DMS 273 (cell line): ENCODE measurements at regions not wholly inside any gene's neighbourhood (a gene's known extent, or its start where the extent isn't known, plus 50 kb on each side); places are given as distances from the start of the nearest gene placed in this dataset.
"Not testable (repeated sequence)": the region's sequence is repeated elsewhere in the genome, so short reads cannot be mapped to it uniquely, and the experiment has no call there.

Experiments
- DNase-seq: peaks from one replicate; lab custom pipeline; 2025; ENCODE audit not compliant: unreplicated experiment; lab: John Stamatoyannopoulos, UW

DNA sequence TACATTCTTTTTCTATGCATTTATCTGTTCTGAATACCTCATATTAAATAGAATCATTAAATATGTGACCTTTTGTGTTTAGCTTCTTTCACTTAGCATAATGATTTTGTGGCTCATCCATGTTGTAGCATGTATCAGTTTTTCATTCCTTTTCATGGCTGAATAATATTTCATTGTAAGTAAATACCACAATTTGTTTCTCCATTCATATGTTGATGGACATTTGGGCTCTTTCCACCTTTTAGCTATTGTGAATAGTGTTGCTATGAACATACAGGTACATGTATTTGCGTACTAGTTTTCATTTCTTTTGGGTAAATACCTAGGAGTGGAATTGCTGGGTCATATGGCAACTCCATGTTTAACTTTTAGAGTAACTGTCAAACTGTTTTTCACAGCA lies 85.1 kb downstream of the GNL3L start:
- no peak for DNase-seq

DNA sequence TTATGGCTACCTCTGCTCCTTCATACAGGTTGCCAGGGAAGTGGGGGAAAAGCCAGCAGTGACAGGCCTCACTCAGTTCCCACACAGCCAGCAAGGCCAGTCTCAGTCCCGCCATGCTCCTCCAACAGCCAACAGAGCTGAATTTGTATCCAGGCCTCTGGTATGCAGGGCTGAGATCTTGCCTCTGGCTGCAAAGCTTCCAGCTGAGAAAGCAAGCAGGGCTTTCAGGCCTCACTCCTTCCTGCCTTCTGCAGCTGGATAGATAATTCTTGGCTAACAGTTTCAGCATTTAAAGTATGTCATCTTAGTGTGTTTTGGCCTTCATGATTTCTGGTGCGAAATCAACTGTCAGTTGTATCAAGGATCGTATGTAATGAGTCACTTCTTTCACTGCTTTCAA lies 103.6 kb downstream of the GNL3L start:
- DNase-seq: no peak

DNA sequence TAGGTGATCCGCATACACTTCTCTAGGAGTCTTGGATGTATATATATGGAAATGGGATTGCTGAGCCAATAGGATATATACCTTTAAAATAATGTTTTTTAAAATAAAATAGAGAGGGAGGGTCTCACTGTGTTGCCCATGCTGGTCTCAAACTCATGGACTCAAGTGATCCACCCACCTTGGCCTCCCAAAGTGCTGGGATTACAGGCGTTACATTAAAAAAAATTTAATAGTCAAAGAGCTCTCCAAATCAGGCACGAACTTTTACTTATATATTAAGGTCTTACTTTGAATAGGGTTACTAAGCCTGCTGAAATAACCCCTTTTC lies 109.0 kb downstream of the GNL3L start:
- DNase-seq: peak; percentile 23

DNA sequence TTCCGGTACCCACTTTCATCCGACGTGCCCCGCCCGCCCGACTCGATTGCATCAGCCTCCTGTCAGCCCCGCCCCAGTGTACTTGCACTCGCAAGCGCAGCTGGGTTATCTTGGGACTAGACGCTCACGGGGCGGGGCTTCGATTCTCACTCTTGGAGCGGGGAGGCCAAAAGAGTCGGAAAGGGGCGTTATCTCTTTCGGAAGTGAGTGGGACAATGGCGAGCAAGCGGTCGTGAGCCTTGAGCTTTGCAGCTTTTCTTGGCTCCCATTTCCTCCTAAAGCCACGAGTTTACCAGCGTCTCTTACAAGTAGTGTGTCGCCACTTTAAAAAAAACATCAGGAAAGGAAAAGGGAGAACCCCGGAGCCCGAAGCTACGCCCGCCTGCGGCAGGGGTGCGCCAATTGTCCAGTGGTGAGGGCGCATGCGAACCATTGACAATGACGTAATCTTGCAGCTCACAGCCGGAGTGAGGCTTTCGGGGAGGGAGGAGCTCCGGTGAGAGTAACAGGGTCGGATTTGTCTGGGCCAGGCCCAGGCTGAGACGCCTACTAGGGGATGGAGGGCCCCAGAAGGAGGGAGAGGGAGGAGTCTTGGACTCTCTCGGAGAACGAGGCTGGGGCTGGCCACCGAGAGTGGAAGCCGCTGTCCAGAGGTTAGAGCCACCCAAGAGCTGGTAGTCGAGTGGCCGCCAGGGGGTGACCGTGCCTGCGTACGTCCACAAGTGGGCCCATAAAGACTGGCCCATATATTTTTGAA lies 109.5 kb downstream of the GNL3L start:
- peak; percentile 98 for DNase-seq

DNA sequence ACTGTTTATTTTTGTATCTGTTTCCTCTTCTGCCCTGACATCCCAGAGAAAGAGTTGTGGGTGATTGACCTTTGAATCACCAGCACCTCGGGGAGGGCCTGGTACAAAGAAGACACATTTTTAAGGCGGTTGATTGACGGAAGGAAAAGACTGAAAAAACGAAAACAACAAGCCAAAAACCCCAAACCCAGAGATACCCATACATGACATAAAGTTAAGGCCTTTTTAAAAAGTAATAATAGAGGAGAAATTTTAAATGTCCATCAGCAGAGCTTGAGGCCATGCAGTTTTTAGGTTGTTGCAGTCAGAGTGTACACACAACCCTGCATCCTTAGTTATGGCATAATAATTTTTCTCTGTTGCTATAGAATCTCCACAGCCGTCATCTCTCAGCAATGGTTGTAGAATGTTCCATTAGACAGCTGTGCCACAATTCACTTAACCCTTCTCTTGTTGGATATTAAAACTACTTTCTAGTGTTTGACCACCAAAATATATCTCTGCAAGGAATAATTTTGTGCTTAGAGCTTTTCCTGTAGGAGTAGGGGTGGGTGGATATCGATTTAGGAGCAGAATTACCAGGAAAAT lies 110.2 kb downstream of the GNL3L start:
- no peak for DNase-seq

DNA sequence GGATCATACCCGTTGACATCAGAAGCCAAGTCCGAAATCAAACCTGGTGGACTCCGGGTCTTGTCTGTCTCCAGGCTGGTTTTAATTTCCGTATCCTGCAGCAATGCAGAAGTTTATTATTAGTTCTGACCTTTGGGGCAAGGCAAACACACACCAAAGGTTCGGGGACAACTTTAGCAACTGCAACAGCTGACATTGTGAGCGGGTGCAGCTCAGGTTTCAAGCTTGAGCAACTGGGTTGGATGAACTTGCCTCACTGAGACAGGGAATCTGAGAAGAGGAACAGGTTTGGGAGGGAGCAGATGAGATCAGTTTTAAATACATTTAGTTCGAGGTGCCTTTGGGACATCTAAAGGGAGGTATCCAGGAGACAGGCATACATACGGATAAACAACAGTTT lies 110.7 kb downstream of the GNL3L start:
- DNase-seq: peak; percentile 71

DNA sequence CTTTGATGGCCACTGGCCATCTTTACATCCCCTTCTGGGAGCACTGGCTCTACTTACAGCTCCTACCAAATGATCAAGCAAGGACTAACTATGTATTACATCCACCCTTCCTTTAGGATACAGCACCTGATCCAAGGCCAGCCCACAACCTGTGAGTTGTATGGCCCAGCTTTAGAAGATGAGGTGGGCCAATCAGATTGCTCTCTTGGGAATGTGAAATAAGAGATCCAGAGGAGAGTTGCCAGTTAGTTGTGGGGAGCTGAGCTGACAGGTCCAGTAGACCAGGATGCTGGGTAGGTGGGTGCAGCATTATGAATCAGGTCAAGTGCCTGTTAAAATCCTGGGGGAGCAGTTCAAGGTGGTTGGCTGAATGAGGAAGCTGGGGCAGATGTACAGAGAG lies 111.5 kb downstream of the GNL3L start:
- DNase-seq: no peak

DNA sequence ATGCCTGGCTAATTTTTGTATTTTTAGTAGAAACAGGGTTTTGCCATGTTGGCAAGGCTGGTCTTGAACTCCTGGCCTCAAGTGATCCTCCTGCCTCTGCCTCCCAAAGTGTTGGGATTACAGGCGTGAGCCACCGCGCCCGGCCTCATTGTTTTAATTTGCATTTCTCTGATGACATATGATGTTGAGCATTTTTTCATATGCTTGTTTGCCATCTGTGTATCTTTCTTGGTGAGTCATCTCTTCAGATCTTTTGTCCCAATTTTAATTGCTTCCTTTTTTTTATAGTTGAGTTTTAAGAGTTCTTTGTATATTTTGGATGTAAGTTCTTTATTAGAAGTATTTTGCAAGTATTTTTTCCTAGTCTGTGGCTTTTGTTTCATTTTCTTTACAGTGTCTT lies 117.6 kb downstream of the GNL3L start:
- DNase-seq: not testable (repeated sequence)

DNA sequence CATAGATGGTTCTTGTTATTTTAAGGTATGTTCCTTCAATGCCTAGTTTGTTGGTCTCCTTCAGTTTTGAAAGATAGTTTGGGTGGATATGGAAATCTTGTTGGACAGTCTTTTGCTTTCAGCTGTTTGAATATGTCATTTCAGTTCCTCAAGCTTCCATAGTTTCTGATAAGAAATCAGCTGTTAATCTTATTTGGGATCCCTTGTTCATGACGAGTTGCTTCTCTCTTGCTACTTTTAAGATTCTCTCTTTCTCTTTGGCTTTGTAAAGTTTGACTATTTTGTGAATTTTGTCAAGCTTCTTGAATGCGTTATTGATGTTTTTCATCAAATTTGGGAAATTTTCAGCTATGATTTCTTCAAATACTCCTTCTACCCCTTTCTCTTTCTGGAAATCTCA lies 129.5 kb downstream of the GNL3L start:
- DNase-seq: no peak

DNA sequence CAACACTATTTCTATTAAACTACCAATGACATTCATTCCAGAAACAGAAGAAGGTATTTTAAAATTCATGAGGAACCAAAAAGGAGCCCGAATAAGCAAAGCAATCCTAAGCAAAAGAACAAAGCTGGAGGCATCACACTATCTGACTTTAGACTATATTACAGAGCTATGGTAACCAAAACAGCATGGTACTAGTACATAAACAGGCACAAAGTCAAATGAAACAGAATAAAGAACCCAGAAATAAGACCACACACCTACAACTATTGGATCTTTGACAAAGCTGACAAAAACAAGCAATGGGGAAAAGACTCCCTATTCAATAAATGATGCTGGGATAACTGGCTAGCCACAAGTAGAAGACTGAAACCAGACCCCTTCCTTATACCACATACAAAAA lies 122.3 kb downstream of the ITIH6 start:
- no peak for DNase-seq

DNA sequence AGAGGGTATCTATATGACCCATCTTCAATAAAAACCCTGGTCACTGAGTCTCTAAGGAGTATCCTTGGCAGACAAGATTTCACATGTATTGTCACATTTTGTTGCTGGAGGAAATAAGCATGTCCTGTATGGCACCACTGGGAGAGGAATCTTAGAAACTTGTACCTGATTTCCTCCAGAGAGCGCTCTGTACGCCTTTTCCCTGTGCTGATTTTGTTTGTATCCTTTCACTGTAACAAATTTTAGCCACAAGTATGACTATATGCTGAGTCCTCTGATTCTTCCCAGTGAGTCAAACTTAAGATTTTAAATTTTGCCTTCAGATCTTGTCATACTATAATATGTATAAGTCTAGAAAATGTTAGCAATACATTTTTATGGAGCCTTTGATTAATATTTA lies 102.8 kb downstream of the ITIH6 start:
- DNase-seq: peak; percentile 6

DNA sequence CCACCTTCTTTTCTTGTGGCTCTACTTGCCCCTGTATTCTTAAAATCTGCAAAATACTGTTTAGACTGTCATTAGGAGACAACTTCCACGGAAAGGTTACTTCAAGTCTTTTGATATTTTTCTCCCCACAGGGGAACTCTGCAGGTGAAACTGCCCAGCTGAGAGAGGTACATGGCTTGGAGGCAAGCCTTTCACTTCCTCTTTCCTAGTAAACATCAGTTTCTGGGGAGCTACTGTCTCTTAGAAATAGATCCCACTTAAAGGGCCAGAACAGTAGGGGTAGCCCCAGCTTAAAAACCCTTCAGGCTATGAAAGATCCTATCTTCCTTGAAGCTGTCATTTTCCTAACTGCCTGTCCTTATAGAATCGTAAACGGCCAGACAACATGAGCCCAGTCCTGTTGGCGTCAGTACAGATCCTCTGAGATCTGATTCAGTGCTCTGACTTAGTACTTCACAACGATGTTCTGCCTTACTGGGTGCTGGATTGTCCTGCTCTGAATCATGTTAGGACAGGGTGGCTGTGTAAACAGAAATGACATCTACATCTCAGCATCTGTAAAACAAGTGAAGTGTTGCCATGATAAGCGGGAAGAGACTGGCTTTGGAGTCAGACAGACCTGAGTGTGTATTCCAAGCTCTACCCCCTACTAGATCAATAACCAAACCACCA lies 102.1 kb downstream of the ITIH6 start:
- DNase-seq: no peak
